Endothelial cell of umbilical vein (primary cell): ENCODE measurements at regions not wholly inside any gene's neighbourhood (a gene's known extent, or its start where the extent isn't known, plus 50 kb on each side); places are given as distances from the start of the nearest gene placed in this dataset.

ENCODE experiments used
- BruUV-seq: library from RNA; stranded (reverse); fragments of 400-500 nt; replicated peaks from 2 replicates; lab custom pipeline; 2021; lab: Mats Ljungman, UMichigan
- CTCF ChIA-PET: fragments of 300-600, 350-600 bp; sonication (Branson Sonifier 250); formaldehyde crosslinking; loops from one replicate; lab custom pipeline; 2021; ENCODE audit warnings: antibody characterized with exemption, inconsistent platforms; lab: Charles Lee
- POLR2A ChIA-PET: fragments of 300-600, 350-600 bp; sonication (Branson Sonifier 250); formaldehyde crosslinking; loops from one replicate; lab custom pipeline; 2021; ENCODE audit warnings: antibody characterized with exemption, inconsistent platforms; lab: Charles Lee
- DNase-seq: peaks from one replicate; pipeline ENCODE4 v3.0.0-alpha.2; 2011; ENCODE audit warnings: low read depth, low spot score
- FAIRE-seq: peaks from 2 replicates; lab custom pipeline; 2011; peaks lifted over from hg19 to GRCh38; lab: Jason Lieb, UNC
- H2AFZ ChIP-seq: 2 replicates; pipeline ENCODE4 v1.6.0; 2012; ENCODE audit warnings: low read depth, low read length, control low read depth, inconsistent platforms
- H3K27ac ChIP-seq: 2 replicates; pipeline ENCODE4 v1.5.1; 2011; ENCODE audit warnings: low read depth, mild to moderate bottlenecking, control low read depth, low read length, moderate library complexity; ENCODE audit not compliant: insufficient read depth
- H3K27me3 ChIP-seq, 2 experiments: 2 replicates each; pipeline versions ENCODE4 v1.6.0 to v1.6.1; 2011; ENCODE audit warnings: low read length in 2 of 2, mixed read lengths in 1 of 2; ENCODE audit not compliant: control insufficient read depth in 2 of 2, insufficient read depth in 2 of 2
- H3K36me3 ChIP-seq, 2 experiments: 2 replicates in 1 of 2; 3 replicates in 1 of 2; pipeline ENCODE4 v1.5.1; 2011; ENCODE audit warnings: low read length in 2 of 2, mild to moderate bottlenecking in 1 of 2, moderate library complexity in 1 of 2; ENCODE audit not compliant: control insufficient read depth in 2 of 2, insufficient read depth in 2 of 2; ENCODE audit errors: extremely low read depth in 1 of 2
- H3K4me1 ChIP-seq: 3 replicates; pipeline ENCODE4 v1.5.1; 2011; ENCODE audit warnings: mild to moderate bottlenecking, low read length; ENCODE audit not compliant: control insufficient read depth, insufficient read depth; ENCODE audit errors: extremely low read depth
- H3K4me2 ChIP-seq: 2 replicates; pipeline ENCODE4 v1.6.1; 2011; ENCODE audit warnings: low read length, control low read depth, mixed read lengths; ENCODE audit not compliant: insufficient read depth
- H3K4me3 ChIP-seq, 3 experiments: fragments of 200-600 bp in 1 of 3; sonication (generic), shearing (Covaris generic) in 1 of 3; replicated peaks in 1 of 3; 2 replicates each; pipeline ENCODE4 v1.5.1; 2011 to 2016; ENCODE audit warnings: control low read depth in 3 of 3, low read length in 3 of 3, mild to moderate bottlenecking in 2 of 3, inconsistent platforms in 1 of 3, low read depth in 1 of 3, moderate library complexity in 1 of 3; ENCODE audit not compliant: insufficient read depth in 1 of 3
- H3K79me2 ChIP-seq: 2 replicates; pipeline ENCODE4 v1.6.0; 2012; ENCODE audit warnings: low read length, inconsistent platforms; ENCODE audit not compliant: control insufficient read depth, insufficient read depth
- H3K9ac ChIP-seq: replicated peaks from 2 replicates; pipeline ENCODE3; 2011; ENCODE audit warnings: low read length, control low read depth; ENCODE audit not compliant: insufficient read depth; ENCODE audit errors: extremely low read depth
- H3K9me1 ChIP-seq: replicated peaks from 3 replicates; pipeline ENCODE4 v1.6.0; 2011; ENCODE audit warnings: mild to moderate bottlenecking, low read length; ENCODE audit not compliant: control insufficient read depth, insufficient read depth; ENCODE audit errors: extremely low read depth
- H3K9me3 ChIP-seq: replicated peaks from 2 replicates; pipeline ENCODE4 v1.5.1; 2012; ENCODE audit warnings: low read length, inconsistent platforms; ENCODE audit not compliant: control insufficient read depth, insufficient read depth
- H4K20me1 ChIP-seq: replicated peaks from 2 replicates; pipeline ENCODE3; 2011; ENCODE audit warnings: mild to moderate bottlenecking, low read length; ENCODE audit not compliant: control insufficient read depth, insufficient read depth; ENCODE audit errors: extremely low read depth
- CTCF ChIP-seq, 2 donors: IDR thresholded peaks; 1 replicate in 1 of 2; 2 replicates in 1 of 2; pipeline ENCODE4 v1.5.1; 2011; ENCODE audit warnings: low read length in 2 of 2, mild to moderate bottlenecking in 2 of 2, moderate library complexity in 2 of 2, control low read depth in 1 of 2, inconsistent platforms in 1 of 2, low read depth in 1 of 2; ENCODE audit not compliant: insufficient read depth in 1 of 2; ENCODE audit errors: extremely low read depth in 1 of 2
- EZH2 ChIP-seq: IDR thresholded peaks from 2 replicates; pipeline ENCODE4 v1.6.1; 2012; ENCODE audit warnings: borderline replicate concordance, low read depth, mild to moderate bottlenecking, moderate library complexity, low read length, inconsistent platforms; ENCODE audit not compliant: severe bottlenecking
- FOS ChIP-seq: IDR thresholded peaks from 2 replicates; pipeline ENCODE4 v1.6.1; 2011; ENCODE audit warnings: mild to moderate bottlenecking, low read length, moderate library complexity, borderline replicate concordance; ENCODE audit not compliant: insufficient read depth
- GATA2 ChIP-seq: IDR thresholded peaks from 2 replicates; pipeline ENCODE4 v1.7.0; 2011; ENCODE audit warnings: low read depth, mild to moderate bottlenecking, moderate library complexity, mixed read lengths, low read length; ENCODE audit not compliant: insufficient read length, insufficient read depth
- JUN ChIP-seq: IDR thresholded peaks from 2 replicates; pipeline ENCODE4 v1.6.1; 2011; ENCODE audit warnings: borderline replicate concordance, low read depth; ENCODE audit not compliant: insufficient read length, insufficient read depth
- MAX ChIP-seq: IDR thresholded peaks from 2 replicates; pipeline ENCODE4 v1.6.1; 2011; ENCODE audit not compliant: insufficient read depth, insufficient read length
- MYC ChIP-seq: IDR thresholded peaks from one replicate; pipeline ENCODE4 v1.6.1; 2011; ENCODE audit warnings: mild to moderate bottlenecking, low read depth, low read length
- POLR2A ChIP-seq: IDR thresholded peaks from 2 replicates; pipeline ENCODE4 v1.6.1; 2012; ENCODE audit warnings: low read depth, mild to moderate bottlenecking, control low read depth, low read length
- POLR2AphosphoS5 ChIP-seq: IDR thresholded peaks from 2 replicates; pipeline ENCODE4 v1.6.1; 2012; ENCODE audit warnings: low read depth, mild to moderate bottlenecking, control low read depth, low read length, moderate library complexity; ENCODE audit not compliant: insufficient read depth
- dilution Hi-C: fragments of 300-500 bp; cut with MboI; formaldehyde crosslinking; loops from one replicate; pipeline ENCODE4 v1.15.0; 2019; ENCODE audit warnings: low sequenced_read_pairs; ENCODE audit not compliant: extremely low pct_ligation_motif_present
- intact Hi-C: fragments of 100-400 bp; cut with micrococcal nuclease; formaldehyde crosslinking; loops from one replicate; pipeline ENCODE4 v1.10.0; 2022

GRCh38 chr6:85130743-85131142, 319.1 kb upstream of the NT5E start:
- no peak overlapping the region for H3K4me2 ChIP-seq
- no TSS peak for BruUV-seq
- H2AFZ ChIP-seq, result no peak overlapping the region
- no peak for DNase-seq
- no peak overlapping the region for H3K27ac ChIP-seq
- no peaks in the 10 kb centered on the region for H3K9me1 ChIP-seq
- peaks cover under 1 to 2% of the 10 kb centered on the region in 2 experiments for H3K27me3 ChIP-seq
- no peak for FAIRE-seq
- dilution Hi-C loops, result no loop called here
- H4K20me1 ChIP-seq, result no peaks in the 10 kb centered on the region
- H3K9ac ChIP-seq, result no peak overlapping the region
- no peak overlapping the region for H3K4me3 ChIP-seq
- H3K36me3 ChIP-seq, result no peaks in the 10 kb centered on the region
- POLR2A ChIA-PET, result no interaction called here
- CTCF ChIA-PET, result no interaction called here
- H3K4me1 ChIP-seq, result no peaks in the 10 kb centered on the region
- intact Hi-C loops, result no loop called here
- no peaks in the 10 kb centered on the region for H3K9me3 ChIP-seq
- TF ChIP-seq POLR2A (no peak), FOS (no peak), CTCF (IDR thresholded peaks at IDR 0.05; ENCODE audit: extremely low read depth in 1 of 2, insufficient read depth in 1 of 2, low read depth in 1 of 2, low read length in 2 of 2) (no peak), POLR2AphosphoS5 (no peak), EZH2 (no peak), MYC (no peak), JUN (no peak), MAX (no peak), GATA2 (no peak)
- no peaks in the 10 kb centered on the region for H3K79me2 ChIP-seq
